ENCODE measurements at regions not wholly inside any gene's neighbourhood (a gene's known extent, or its start where the extent isn't known, plus 50 kb on each side); places are given as distances from the start of the nearest gene placed in this dataset.

- 0 to 80% (median 74%) methylated on average over 1 to 10 of the region's 14 CpGs; no CpG with 5 or more reads in 2 of the 10 experiments for WGBS, 10 experiments
Observed at GRCh38 chr21:36547464-36547863, 67.5 kb upstream of the CLDN14 start.

GRCh38 chr21:36548866-36549265 lies 68.9 kb upstream of the CLDN14 start:
- Histone ChIP-seq H3K27ac (no peak overlapping the region), H3K4me1 (replicated peaks in 1 of 2) (peaks cover 11 to 25% of the 10 kb centered on the region in 2 donors), H3K4me3 (no peak overlapping the region)
- no peak for ATAC-seq (replicated peaks in 6 of 8)
- 19 to 71% (median 56%) methylated on average over 2 to 3 of the region's 3 CpGs; no CpG with 5 or more reads in 5 of the 10 experiments for WGBS, 10 experiments
- in situ Hi-C loops (cut with MboI; ENCODE audit: low pct_unique_long_range_greater_than_20kb in 2 of 9, low sequenced_read_pairs in 9 of 9, unreplicated experiment in 9 of 9) = no loop called here

More at GRCh38 chr21:36547464-36547863, 67.5 kb upstream of the CLDN14 start:
- H3K4me3 ChIP-seq = no peak overlapping the region
- no peak overlapping the region for H3K27ac ChIP-seq
- in situ Hi-C loops (cut with MboI; ENCODE audit: low pct_unique_long_range_greater_than_20kb in 2 of 9, low sequenced_read_pairs in 9 of 9, unreplicated experiment in 9 of 9) = no loop called here
- ATAC-seq (replicated peaks in 6 of 8) = no peak
- H3K4me1 ChIP-seq (replicated peaks in 1 of 2) = peaks cover 15 to 30% of the 10 kb centered on the region in 2 donors

GRCh38 chr21:36549470-36549869 lies 69.5 kb upstream of the CLDN14 start:
- in situ Hi-C loops (cut with MboI; ENCODE audit: low pct_unique_long_range_greater_than_20kb in 2 of 9, low sequenced_read_pairs in 9 of 9, unreplicated experiment in 9 of 9) = no loop called here
- peaks cover 11 to 20% of the 10 kb centered on the region in 2 donors for H3K4me1 ChIP-seq (replicated peaks in 1 of 2)
- ATAC-seq (replicated peaks in 6 of 8) = no peak
- WGBS, 10 experiments = 40 to 100% (median 79%) methylated on average over 1 to 4 of the region's 7 CpGs; no CpG with 5 or more reads in 3 of the 10 experiments
- H3K27ac ChIP-seq = no peak overlapping the region
- H3K4me3 ChIP-seq = no peak overlapping the region

GRCh38 chr21:36550761-36551160 lies 70.8 kb upstream of the CLDN14 start:
- ATAC-seq (replicated peaks in 6 of 8) = peak in 6 of 8 experiments; percentile 25 to 73 (median 61)
- in situ Hi-C loops (cut with MboI; ENCODE audit: low pct_unique_long_range_greater_than_20kb in 2 of 9, low sequenced_read_pairs in 9 of 9, unreplicated experiment in 9 of 9) = no loop called here
- peaks cover 11 to 16% of the 10 kb centered on the region in 2 donors for H3K4me1 ChIP-seq (replicated peaks in 1 of 2)

GRCh38 chr21:36551321-36551720 lies 71.4 kb upstream of the CLDN14 start:
- ATAC-seq (replicated peaks in 6 of 8) = no peak
- in situ Hi-C loops (cut with MboI; ENCODE audit: low pct_unique_long_range_greater_than_20kb in 2 of 9, low sequenced_read_pairs in 9 of 9, unreplicated experiment in 9 of 9) = no loop called here
- H3K4me3 ChIP-seq = no peak overlapping the region
- H3K4me1 ChIP-seq (replicated peaks in 1 of 2) = peaks cover 11 to 16% of the 10 kb centered on the region in 2 donors
- WGBS, 10 experiments = 50 to 100% (median 70%) methylated on average over 1 to 3 of the region's 4 CpGs; no CpG with 5 or more reads in 3 of the 10 experiments
- H3K27ac ChIP-seq = peak overlapping the region in 1 of 2 donors; percentile 57

More at GRCh38 chr21:36550761-36551160, 70.8 kb upstream of the CLDN14 start:
- no peak overlapping the region for H3K27ac ChIP-seq
- no peak overlapping the region for H3K4me3 ChIP-seq
- WGBS, 10 experiments = 20 to 100% (median 40%) methylated on average over 1 to 3 of the region's 7 CpGs; no CpG with 5 or more reads in 3 of the 10 experiments

GRCh38 chr21:36551731-36552433 lies 72.0 kb upstream of the CLDN14 start:
- H3K4me3 ChIP-seq = no peak overlapping the region
- 0 to 68% (median 50%) methylated on average over 2 to 9 of the region's 10 CpGs; no CpG with 5 or more reads in 1 of the 10 experiments for WGBS, 10 experiments
- peak in 6 of 8 experiments; percentile 67 to 89 (median 83) for ATAC-seq (replicated peaks in 6 of 8)
- in situ Hi-C loops (cut with MboI; ENCODE audit: low pct_unique_long_range_greater_than_20kb in 2 of 9, low sequenced_read_pairs in 9 of 9, unreplicated experiment in 9 of 9) = no loop called here
- peak overlapping the region in 1 of 2 donors; percentile 57 for H3K27ac ChIP-seq
- H3K4me1 ChIP-seq (replicated peaks in 1 of 2) = peaks cover 11 to 16% of the 10 kb centered on the region in 2 donors

- H3K4me3 ChIP-seq = no peak overlapping the region
- no peak overlapping the region for H3K27ac ChIP-seq
- in situ Hi-C loops (cut with MboI; ENCODE audit: low pct_unique_long_range_greater_than_20kb in 2 of 9, low sequenced_read_pairs in 9 of 9, unreplicated experiment in 9 of 9) = no loop called here
- peaks cover 11 to 16% of the 10 kb centered on the region in 2 donors for H3K4me1 ChIP-seq (replicated peaks in 1 of 2)
- ATAC-seq (replicated peaks in 6 of 8) = no peak
Observed at GRCh38 chr21:36552434-36552785, 72.5 kb upstream of the CLDN14 start.

GRCh38 chr21:36553406-36553805 lies 73.5 kb upstream of the CLDN14 start:
- in situ Hi-C loops (cut with MboI; ENCODE audit: low pct_unique_long_range_greater_than_20kb in 2 of 9, low sequenced_read_pairs in 9 of 9, unreplicated experiment in 9 of 9) = no loop called here
- Histone ChIP-seq H3K4me3 (no peak overlapping the region), H3K4me1 (replicated peaks in 1 of 2) (peaks cover 11 to 16% of the 10 kb centered on the region in 2 donors), H3K27ac (no peak overlapping the region)
- no peak for ATAC-seq (replicated peaks in 6 of 8)
- 40 to 100% (median 78%) methylated on average over 1 to 3 of the region's 6 CpGs; no CpG with 5 or more reads in 2 of the 10 experiments for WGBS, 10 experiments

GRCh38 chr21:36554411-36555157 lies 74.7 kb upstream of the CLDN14 start:
- H3K4me3 ChIP-seq = no peak overlapping the region
- ATAC-seq (replicated peaks in 6 of 8) = no peak
- 20 to 88% (median 76%) methylated on average over 1 to 11 of the region's 15 CpGs for WGBS, 10 experiments
- H3K4me1 ChIP-seq (replicated peaks in 1 of 2) = peaks cover 11 to 16% of the 10 kb centered on the region in 2 donors
- in situ Hi-C loops (cut with MboI; ENCODE audit: low pct_unique_long_range_greater_than_20kb in 2 of 9, low sequenced_read_pairs in 9 of 9, unreplicated experiment in 9 of 9) = no loop called here
- no peak overlapping the region for H3K27ac ChIP-seq

- no peak overlapping the region for H3K4me3 ChIP-seq
Observed at GRCh38 chr21:36555199-36555800, 75.4 kb upstream of the CLDN14 start.

GRCh38 chr21:36557316-36557715 lies 77.4 kb upstream of the CLDN14 start:
- Histone ChIP-seq H3K4me3 (no peak overlapping the region), H3K27ac (no peak overlapping the region), H3K4me1 (replicated peaks in 1 of 2) (peaks cover 0 to under 1% of the 10 kb centered on the region in 2 donors)
- 59 to 100% (median 79%) methylated on average over 2 to 3 of the region's 3 CpGs for WGBS, 10 experiments
- no peak for ATAC-seq (replicated peaks in 6 of 8)
- in situ Hi-C loops (cut with MboI; ENCODE audit: low pct_unique_long_range_greater_than_20kb in 2 of 9, low sequenced_read_pairs in 9 of 9, unreplicated experiment in 9 of 9) = no loop called here

More at GRCh38 chr21:36555199-36555800, 75.4 kb upstream of the CLDN14 start:
- 26 to 90% (median 70%) methylated on average over 2 to 10 of the region's 16 CpGs; no CpG with 5 or more reads in 1 of the 10 experiments for WGBS, 10 experiments
- no peak for ATAC-seq (replicated peaks in 6 of 8)
- Histone ChIP-seq H3K4me1 (replicated peaks in 1 of 2) (peaks cover 11 to 16% of the 10 kb centered on the region in 2 donors), H3K27ac (no peak overlapping the region)
- in situ Hi-C loops (cut with MboI; ENCODE audit: low pct_unique_long_range_greater_than_20kb in 2 of 9, low sequenced_read_pairs in 9 of 9, unreplicated experiment in 9 of 9) = no loop called here

GRCh38 chr21:36560933-36561575 lies 81.1 kb upstream of the CLDN14 start:
- in situ Hi-C loops (cut with MboI; ENCODE audit: low pct_unique_long_range_greater_than_20kb in 2 of 9, low sequenced_read_pairs in 9 of 9, unreplicated experiment in 9 of 9) = no loop called here
- no peak overlapping the region for H3K27ac ChIP-seq
- no peak overlapping the region for H3K4me3 ChIP-seq
- WGBS, 10 experiments = 42 to 100% (median 80%) methylated on average over 1 to 7 of the region's 7 CpGs; no CpG with 5 or more reads in 1 of the 10 experiments
- H3K4me1 ChIP-seq (replicated peaks in 1 of 2) = peaks cover 4 to 5% of the 10 kb centered on the region in 2 donors
- no peak for ATAC-seq (replicated peaks in 6 of 8)
